DOHH2 (cell line): ENCODE measurements at regions not wholly inside any gene's neighbourhood (a gene's known extent, or its start where the extent isn't known, plus 50 kb on each side); places are given as distances from the start of the nearest gene placed in this dataset.

Experiments
- H3F3A ChIP-seq: fragments of 200-600 bp; sonication (generic), shearing (Covaris generic); 2 replicates; pipeline ENCODE4 v1.6.0; 2016; ENCODE audit warnings: antibody characterized with exemption, mild to moderate bottlenecking; ENCODE audit not compliant: control insufficient read depth, insufficient read depth
- H3K27ac ChIP-seq: fragments of 200-600 bp; sonication (generic); 2 replicates; pipeline ENCODE4 v1.5.1; 2014; ENCODE audit warnings: low read depth, mild to moderate bottlenecking, low read length, moderate library complexity
- H3K27me3 ChIP-seq: fragments of 200-600 bp; sonication (generic); 2 replicates; pipeline ENCODE4 v1.6.1; 2014; ENCODE audit warnings: mild to moderate bottlenecking, low read length, mixed read lengths; ENCODE audit not compliant: control insufficient read depth
- H3K36me3 ChIP-seq: fragments of 200-600 bp; sonication (generic); 2 replicates; pipeline ENCODE4 v1.6.1; 2014; ENCODE audit warnings: mild to moderate bottlenecking, low read length, moderate library complexity, mixed read lengths; ENCODE audit not compliant: control insufficient read depth
- H3K4me1 ChIP-seq: fragments of 200-600 bp; sonication (generic); 2 replicates; pipeline ENCODE4 v1.6.1; 2014; ENCODE audit warnings: mild to moderate bottlenecking, low read length, mixed read lengths; ENCODE audit not compliant: control insufficient read depth
- H3K4me2 ChIP-seq: fragments of 200-600 bp; sonication (generic); 2 replicates; pipeline ENCODE4 v1.6.0; 2014; ENCODE audit warnings: mild to moderate bottlenecking, low read length, moderate library complexity
- H3K4me3 ChIP-seq: fragments of 200-600 bp; sonication (generic); 2 replicates; pipeline ENCODE4 v1.5.1; 2014; ENCODE audit warnings: mild to moderate bottlenecking, low read length, mixed read lengths
- H3K79me2 ChIP-seq: fragments of 200-600 bp; sonication (generic); 2 replicates; pipeline ENCODE4 v1.6.1; 2014; ENCODE audit warnings: mild to moderate bottlenecking, low read length, mixed read lengths; ENCODE audit not compliant: control insufficient read depth
- H3K9me2 ChIP-seq: fragments of 200-600 bp; sonication (generic); replicated peaks from 2 replicates; pipeline ENCODE4 v1.6.1; 2014; ENCODE audit warnings: mild to moderate bottlenecking, low read length, mixed read lengths; ENCODE audit not compliant: control insufficient read depth
- H3K9me3 ChIP-seq: fragments of 200-600 bp; sonication (generic); 2 replicates; pipeline ENCODE4 v1.6.1; 2014; ENCODE audit warnings: antibody characterized with exemption, low read length, mixed read lengths; ENCODE audit not compliant: control insufficient read depth, insufficient read depth
- H4K20me1 ChIP-seq: fragments of 200-600 bp; sonication (generic); 2 replicates; pipeline ENCODE4 v1.6.0; 2014; ENCODE audit warnings: low read depth, mild to moderate bottlenecking, antibody characterized with exemption, low read length, moderate library complexity; ENCODE audit not compliant: control insufficient read depth, insufficient read depth
- EZH2phosphoT487 ChIP-seq: fragments of 200-600 bp; sonication (generic); IDR thresholded peaks from 2 replicates; pipeline ENCODE4 v1.6.1; 2017; ENCODE audit warnings: borderline replicate concordance, mild to moderate bottlenecking, antibody characterized with exemption, low read length, moderate library complexity, mixed read lengths
- TF ChIP-seq, protein P1 (sequence below): fragments of 200-600 bp; sonication (generic); IDR thresholded peaks from one replicate; pipeline ENCODE4 v1.5.1; 2014; ENCODE audit warnings: antibody characterized with exemption, mild to moderate bottlenecking, low read depth, low read length; ENCODE audit not compliant: poor library complexity, severe bottlenecking

DNA sequence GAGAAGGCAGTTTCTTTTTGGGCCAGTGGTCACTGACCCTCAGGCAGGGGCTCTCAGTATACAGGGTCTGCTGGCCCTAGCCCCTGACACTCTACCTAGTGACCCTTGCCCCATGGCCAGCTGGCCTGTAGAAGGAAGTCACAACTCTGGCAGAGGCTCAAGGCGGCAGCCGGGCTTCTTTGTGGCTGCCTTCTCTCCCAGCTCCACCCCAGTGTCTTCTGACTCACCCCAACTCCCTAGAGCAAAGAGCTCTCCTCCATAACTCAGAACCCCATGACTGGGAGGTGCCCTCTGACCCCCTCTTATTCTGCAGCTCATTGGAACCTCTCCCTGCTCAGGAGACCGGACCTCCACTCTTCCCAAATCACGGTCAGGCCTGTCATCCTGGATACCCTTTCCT lies 358.2 kb downstream of the FGFR2 start:
- Histone ChIP-seq H3K36me3 (no peaks in the 10 kb centered on the region), H3K9me3 (no peaks in the 10 kb centered on the region; the same call in 1 of the 2 replicates), H3K4me1 (no peaks in the 10 kb centered on the region), H3K9me2 (no peaks in the 10 kb centered on the region), H3K27me3 (no peaks in the 10 kb centered on the region), H3K79me2 (no peaks in the 10 kb centered on the region), H3K27ac (no peak overlapping the region), H3K4me3 (no peak overlapping the region), H3K4me2 (no peak overlapping the region), H4K20me1 (no peaks in the 10 kb centered on the region), H3F3A (no peaks in the 10 kb centered on the region)
- TF ChIP-seq, protein P1, sequence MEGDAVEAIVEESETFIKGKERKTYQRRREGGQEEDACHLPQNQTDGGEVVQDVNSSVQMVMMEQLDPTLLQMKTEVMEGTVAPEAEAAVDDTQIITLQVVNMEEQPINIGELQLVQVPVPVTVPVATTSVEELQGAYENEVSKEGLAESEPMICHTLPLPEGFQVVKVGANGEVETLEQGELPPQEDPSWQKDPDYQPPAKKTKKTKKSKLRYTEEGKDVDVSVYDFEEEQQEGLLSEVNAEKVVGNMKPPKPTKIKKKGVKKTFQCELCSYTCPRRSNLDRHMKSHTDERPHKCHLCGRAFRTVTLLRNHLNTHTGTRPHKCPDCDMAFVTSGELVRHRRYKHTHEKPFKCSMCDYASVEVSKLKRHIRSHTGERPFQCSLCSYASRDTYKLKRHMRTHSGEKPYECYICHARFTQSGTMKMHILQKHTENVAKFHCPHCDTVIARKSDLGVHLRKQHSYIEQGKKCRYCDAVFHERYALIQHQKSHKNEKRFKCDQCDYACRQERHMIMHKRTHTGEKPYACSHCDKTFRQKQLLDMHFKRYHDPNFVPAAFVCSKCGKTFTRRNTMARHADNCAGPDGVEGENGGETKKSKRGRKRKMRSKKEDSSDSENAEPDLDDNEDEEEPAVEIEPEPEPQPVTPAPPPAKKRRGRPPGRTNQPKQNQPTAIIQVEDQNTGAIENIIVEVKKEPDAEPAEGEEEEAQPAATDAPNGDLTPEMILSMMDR: no peak
- no peak for TF ChIP-seq EZH2phosphoT487

DNA sequence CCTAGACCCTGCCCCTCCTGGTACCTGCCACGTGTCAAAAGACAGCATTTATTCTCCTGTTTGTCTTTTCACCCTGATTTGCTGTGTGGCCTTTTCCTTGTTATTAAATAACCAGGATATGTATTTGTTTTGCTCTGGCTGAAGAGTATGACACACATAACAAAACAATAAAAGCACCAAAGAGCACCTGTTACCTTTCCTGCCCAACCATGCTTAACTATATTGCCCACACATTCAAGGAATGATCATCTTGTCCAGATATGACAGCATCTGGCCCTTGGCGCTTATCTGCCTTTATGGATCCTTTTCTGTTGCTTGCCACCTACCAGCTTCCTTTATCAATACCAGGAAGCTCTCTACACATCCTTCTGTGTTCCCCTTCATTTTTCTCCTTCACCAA lies 357.7 kb downstream of the FGFR2 start:
- Histone ChIP-seq H3K27ac (no peak overlapping the region), H3K9me2 (no peaks in the 10 kb centered on the region), H3K9me3 (no peaks in the 10 kb centered on the region; the same call in 1 of the 2 replicates), H3K79me2 (no peaks in the 10 kb centered on the region), H3K4me1 (no peaks in the 10 kb centered on the region), H3K4me2 (no peak overlapping the region), H3F3A (no peaks in the 10 kb centered on the region), H4K20me1 (no peaks in the 10 kb centered on the region), H3K36me3 (no peaks in the 10 kb centered on the region), H3K27me3 (no peaks in the 10 kb centered on the region), H3K4me3 (no peak overlapping the region)
- TF ChIP-seq, protein P1: no peak
- no peak for TF ChIP-seq EZH2phosphoT487

DNA sequence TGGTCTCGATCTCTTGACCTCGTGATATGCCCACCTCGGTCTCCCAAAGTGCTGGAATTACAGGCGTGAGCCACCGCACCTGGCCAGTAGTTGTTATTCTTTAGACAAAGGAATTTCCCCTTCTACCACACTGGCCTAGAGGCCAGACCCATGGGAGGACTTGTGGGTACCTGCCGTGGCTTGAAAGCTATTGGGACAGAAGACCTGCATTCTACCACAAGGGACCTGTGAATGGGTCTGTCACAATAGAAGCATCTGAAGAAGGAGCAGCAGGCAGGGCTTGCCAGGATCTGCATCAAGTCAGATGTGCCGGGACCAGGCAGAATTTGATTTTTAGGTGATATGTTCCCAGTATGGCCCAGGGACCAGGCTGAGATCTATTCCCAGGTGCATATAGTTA lies 356.9 kb downstream of the FGFR2 start:
- H3K4me3 ChIP-seq: no peak overlapping the region
- no peaks in the 10 kb centered on the region for H4K20me1 ChIP-seq
- H3K36me3 ChIP-seq: no peaks in the 10 kb centered on the region
- H3K79me2 ChIP-seq: no peaks in the 10 kb centered on the region
- no peaks in the 10 kb centered on the region; the same call in 1 of the 2 replicates for H3K9me3 ChIP-seq
- H3K27me3 ChIP-seq: no peaks in the 10 kb centered on the region
- no peaks in the 10 kb centered on the region for H3K9me2 ChIP-seq
- H3K4me2 ChIP-seq: no peak overlapping the region
- H3F3A ChIP-seq: no peaks in the 10 kb centered on the region
- no peak overlapping the region for H3K27ac ChIP-seq
- H3K4me1 ChIP-seq: no peaks in the 10 kb centered on the region
- TF ChIP-seq, protein P1: no peak
- TF ChIP-seq EZH2phosphoT487: no peak
